ENCODE measurements at regions not wholly inside any gene's neighbourhood (a gene's known extent, or its start where the extent isn't known, plus 50 kb on each side); places are given as distances from the start of the nearest gene placed in this dataset.

DNA sequence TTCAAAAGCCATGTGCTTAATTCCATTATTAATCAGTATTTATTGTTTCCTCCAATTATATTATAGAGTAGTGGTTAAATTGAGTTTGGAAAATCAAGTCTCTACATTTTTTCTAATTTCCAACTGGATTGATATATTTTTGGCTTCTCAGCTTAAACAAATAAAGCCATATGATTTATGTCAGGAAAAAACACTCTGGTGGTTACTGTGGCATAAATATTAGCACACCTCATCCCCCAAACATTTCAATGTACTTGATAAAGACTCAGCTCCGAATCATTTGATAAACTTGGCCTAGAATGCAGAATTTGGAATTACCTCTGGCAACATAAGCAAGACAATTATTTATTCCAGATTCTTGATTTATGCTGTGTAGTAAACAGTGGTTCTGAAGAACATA is 2313.8 kb downstream of the ARAP2 start:
- no peak for TF ChIP-seq RAD21 (IDR thresholded peaks at IDR 0.05; ENCODE audit: low read depth)
- TF ChIP-seq CREB1 (IDR thresholded peaks at IDR 0.05; ENCODE audit: low read depth): no peak
- no peak for TF ChIP-seq EP300 (IDR thresholded peaks at IDR 0.05; ENCODE audit: borderline replicate concordance)
- TF ChIP-seq FOXM1 (IDR thresholded peaks at IDR 0.05; ENCODE audit: borderline replicate concordance, low read depth): no peak
- no peak for TF ChIP-seq EGR1 (IDR thresholded peaks at IDR 0.05)
- TF ChIP-seq, protein P1, sequence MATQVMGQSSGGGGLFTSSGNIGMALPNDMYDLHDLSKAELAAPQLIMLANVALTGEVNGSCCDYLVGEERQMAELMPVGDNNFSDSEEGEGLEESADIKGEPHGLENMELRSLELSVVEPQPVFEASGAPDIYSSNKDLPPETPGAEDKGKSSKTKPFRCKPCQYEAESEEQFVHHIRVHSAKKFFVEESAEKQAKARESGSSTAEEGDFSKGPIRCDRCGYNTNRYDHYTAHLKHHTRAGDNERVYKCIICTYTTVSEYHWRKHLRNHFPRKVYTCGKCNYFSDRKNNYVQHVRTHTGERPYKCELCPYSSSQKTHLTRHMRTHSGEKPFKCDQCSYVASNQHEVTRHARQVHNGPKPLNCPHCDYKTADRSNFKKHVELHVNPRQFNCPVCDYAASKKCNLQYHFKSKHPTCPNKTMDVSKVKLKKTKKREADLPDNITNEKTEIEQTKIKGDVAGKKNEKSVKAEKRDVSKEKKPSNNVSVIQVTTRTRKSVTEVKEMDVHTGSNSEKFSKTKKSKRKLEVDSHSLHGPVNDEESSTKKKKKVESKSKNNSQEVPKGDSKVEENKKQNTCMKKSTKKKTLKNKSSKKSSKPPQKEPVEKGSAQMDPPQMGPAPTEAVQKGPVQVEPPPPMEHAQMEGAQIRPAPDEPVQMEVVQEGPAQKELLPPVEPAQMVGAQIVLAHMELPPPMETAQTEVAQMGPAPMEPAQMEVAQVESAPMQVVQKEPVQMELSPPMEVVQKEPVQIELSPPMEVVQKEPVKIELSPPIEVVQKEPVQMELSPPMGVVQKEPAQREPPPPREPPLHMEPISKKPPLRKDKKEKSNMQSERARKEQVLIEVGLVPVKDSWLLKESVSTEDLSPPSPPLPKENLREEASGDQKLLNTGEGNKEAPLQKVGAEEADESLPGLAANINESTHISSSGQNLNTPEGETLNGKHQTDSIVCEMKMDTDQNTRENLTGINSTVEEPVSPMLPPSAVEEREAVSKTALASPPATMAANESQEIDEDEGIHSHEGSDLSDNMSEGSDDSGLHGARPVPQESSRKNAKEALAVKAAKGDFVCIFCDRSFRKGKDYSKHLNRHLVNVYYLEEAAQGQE (IDR thresholded peaks at IDR 0.05; ENCODE audit: low read depth): no peak
- no peak for TF ChIP-seq TCF12 (IDR thresholded peaks at IDR 0.05; ENCODE audit: low read depth)
- TF ChIP-seq TEAD4 (IDR thresholded peaks at IDR 0.05): no peak
- TF ChIP-seq NFIC (IDR thresholded peaks at IDR 0.05): no peak
- TF ChIP-seq ZBTB7A (IDR thresholded peaks at IDR 0.05; ENCODE audit: low read depth): no peak

DNA sequence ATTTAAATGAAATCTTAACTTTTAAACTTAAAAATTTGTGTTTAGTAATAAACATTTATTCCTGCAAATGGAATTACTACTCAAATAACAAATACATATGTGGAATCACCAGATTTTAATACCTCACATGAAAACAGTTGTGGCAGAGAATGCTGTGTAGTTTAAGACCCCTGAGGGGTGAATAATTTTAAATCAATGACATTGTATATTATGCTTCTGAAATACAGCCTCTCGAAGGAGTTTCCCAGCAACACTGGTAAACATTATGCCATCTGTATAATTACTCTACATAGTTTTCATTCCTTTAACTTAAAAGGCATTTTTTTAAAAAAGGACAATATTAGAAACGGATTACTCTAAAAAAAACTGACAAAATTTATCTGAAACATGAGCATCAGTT is 2313.3 kb downstream of the ARAP2 start:
- TF ChIP-seq, protein P1 (IDR thresholded peaks at IDR 0.05; ENCODE audit: low read depth): no peak
- no peak for TF ChIP-seq FOXM1 (IDR thresholded peaks at IDR 0.05; ENCODE audit: borderline replicate concordance, low read depth)
- no peak for TF ChIP-seq RAD21 (IDR thresholded peaks at IDR 0.05; ENCODE audit: low read depth)
- no peak for TF ChIP-seq EGR1 (IDR thresholded peaks at IDR 0.05)
- TF ChIP-seq, protein P2, sequence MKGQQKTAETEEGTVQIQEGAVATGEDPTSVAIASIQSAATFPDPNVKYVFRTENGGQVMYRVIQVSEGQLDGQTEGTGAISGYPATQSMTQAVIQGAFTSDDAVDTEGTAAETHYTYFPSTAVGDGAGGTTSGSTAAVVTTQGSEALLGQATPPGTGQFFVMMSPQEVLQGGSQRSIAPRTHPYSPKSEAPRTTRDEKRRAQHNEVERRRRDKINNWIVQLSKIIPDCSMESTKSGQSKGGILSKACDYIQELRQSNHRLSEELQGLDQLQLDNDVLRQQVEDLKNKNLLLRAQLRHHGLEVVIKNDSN (IDR thresholded peaks at IDR 0.05): no peak
- no peak for TF ChIP-seq YY1 (IDR thresholded peaks at IDR 0.05; ENCODE audit: low read depth)
- no peak for TF ChIP-seq NFIC (IDR thresholded peaks at IDR 0.05)
- no peak for TF ChIP-seq TAF1 (IDR thresholded peaks at IDR 0.05; ENCODE audit: low read depth)
- TF ChIP-seq EP300 (IDR thresholded peaks at IDR 0.05; ENCODE audit: borderline replicate concordance): no peak

DNA sequence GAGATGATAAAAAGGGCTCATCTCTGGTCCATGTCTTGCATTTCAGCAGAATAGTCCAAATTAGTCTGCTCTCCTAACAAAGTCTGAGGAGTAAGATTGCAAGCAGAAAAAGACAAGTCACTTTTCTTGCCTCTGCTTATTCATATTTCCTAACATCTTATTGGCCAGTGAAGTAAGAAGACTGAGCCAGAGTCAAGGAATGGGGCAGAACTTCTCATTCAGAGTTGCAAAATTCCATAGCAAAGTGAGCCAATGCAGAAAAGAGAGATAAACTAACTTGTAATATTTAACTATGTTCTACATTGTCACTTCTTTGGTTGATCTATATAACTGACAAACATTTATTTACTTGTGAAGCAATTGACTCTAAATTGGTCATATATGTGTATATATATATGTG is 2304.0 kb downstream of the ARAP2 start:
- TF ChIP-seq EP300 (IDR thresholded peaks at IDR 0.05; ENCODE audit: borderline replicate concordance) (no peak), ZBTB7A (IDR thresholded peaks at IDR 0.05; ENCODE audit: low read depth) (no peak), TCF12 (IDR thresholded peaks at IDR 0.05; ENCODE audit: low read depth) (no peak), TAF1 (IDR thresholded peaks at IDR 0.05; ENCODE audit: low read depth) (no peak), YY1 (IDR thresholded peaks at IDR 0.05; ENCODE audit: low read depth) (no peak)
- TF ChIP-seq, protein P3, sequence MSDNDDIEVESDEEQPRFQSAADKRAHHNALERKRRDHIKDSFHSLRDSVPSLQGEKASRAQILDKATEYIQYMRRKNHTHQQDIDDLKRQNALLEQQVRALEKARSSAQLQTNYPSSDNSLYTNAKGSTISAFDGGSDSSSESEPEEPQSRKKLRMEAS (IDR thresholded peaks at IDR 0.05): no peak
- TF ChIP-seq, protein P2 (IDR thresholded peaks at IDR 0.05): no peak
- TF ChIP-seq, protein P1 (IDR thresholded peaks at IDR 0.05; ENCODE audit: low read depth): no peak

DNA sequence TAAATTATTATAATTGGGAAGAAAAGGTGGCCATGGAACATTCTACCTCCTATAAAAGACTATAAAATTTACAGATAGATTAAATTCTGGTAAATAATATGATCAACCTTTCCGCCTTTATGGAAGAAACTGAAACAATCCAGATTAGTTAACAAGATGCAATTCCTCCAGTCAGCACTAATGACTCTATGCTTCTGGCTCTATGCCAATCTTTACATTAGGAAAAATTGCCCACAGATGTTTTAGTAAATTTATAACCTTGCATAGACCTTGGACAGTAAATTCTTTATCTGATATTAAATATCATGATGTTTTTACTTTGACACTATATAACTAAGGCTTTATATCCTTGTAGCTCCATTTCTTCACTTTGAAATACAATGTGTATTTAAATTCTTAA is 2302.5 kb downstream of the ARAP2 start:
- peak; percentile 28; the same call in 1 of the 2 replicates for TF ChIP-seq NFIC (IDR thresholded peaks at IDR 0.05)
- TF ChIP-seq TCF12 (IDR thresholded peaks at IDR 0.05; ENCODE audit: low read depth): no peak

DNA sequence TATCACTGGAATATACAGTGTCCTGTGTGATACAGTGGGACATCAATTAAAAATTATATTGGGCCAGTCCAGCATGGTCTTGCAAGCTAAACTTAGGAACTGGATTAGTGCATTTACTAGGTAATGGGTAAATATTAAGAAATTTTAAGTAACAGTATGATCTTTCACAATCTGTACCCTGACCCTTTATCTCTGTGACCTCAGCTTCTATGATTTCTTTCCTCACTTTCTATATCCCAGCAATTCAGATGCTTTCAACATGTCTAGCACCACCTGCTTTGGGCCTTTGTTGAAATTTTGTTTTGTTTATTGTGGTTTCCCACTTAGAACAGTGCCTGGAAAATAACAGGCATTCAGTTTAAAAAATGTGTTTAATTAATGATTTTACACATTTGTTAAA is 2295.4 kb downstream of the ARAP2 start:
- no peak for TF ChIP-seq TEAD4 (IDR thresholded peaks at IDR 0.05)
- TF ChIP-seq, protein P3 (IDR thresholded peaks at IDR 0.05): no peak
- TF ChIP-seq EGR1 (IDR thresholded peaks at IDR 0.05): no peak
- TF ChIP-seq EP300 (IDR thresholded peaks at IDR 0.05; ENCODE audit: borderline replicate concordance): no peak
- no peak for TF ChIP-seq CEBPB (IDR thresholded peaks at IDR 0.05)
- TF ChIP-seq TAF1 (IDR thresholded peaks at IDR 0.05; ENCODE audit: low read depth): no peak
- TF ChIP-seq, protein P1 (IDR thresholded peaks at IDR 0.05; ENCODE audit: low read depth): no peak
- TF ChIP-seq NFIC (IDR thresholded peaks at IDR 0.05): no peak
- TF ChIP-seq ZBTB7A (IDR thresholded peaks at IDR 0.05; ENCODE audit: low read depth): no peak
- TF ChIP-seq FOXM1 (IDR thresholded peaks at IDR 0.05; ENCODE audit: borderline replicate concordance, low read depth): no peak
